ENCODE measurements at regions not wholly inside any gene's neighbourhood (a gene's known extent, or its start where the extent isn't known, plus 50 kb on each side); places are given as distances from the start of the nearest gene placed in this dataset.

GRCh38 chr6:140956571-140957369, 1176.0 kb upstream of the GJE1 start:
- TF ChIP-seq CTCF (IDR thresholded peaks at IDR 0.05; ENCODE audit: insufficient read depth, low read depth, low read length) (no peak), EZH2 (IDR thresholded peaks at IDR 0.05; ENCODE audit: insufficient read depth, low read length) (no peak)
